NCI-H1105 treated with DMSO at 0.1 percent for 48 hours (cell line): ENCODE measurements at regions not wholly inside any gene's neighbourhood (a gene's known extent, or its start where the extent isn't known, plus 50 kb on each side); places are given as distances from the start of the nearest gene placed in this dataset.
A peak's percentile ranks its signal among the peaks of the same experiment; 100 is the strongest.

Experiments
- DNase-seq: peaks from one replicate; lab custom pipeline; 2025; lab: John Stamatoyannopoulos, UW

GRCh38 chr22:48642550-48642949 lies 1185.1 kb downstream of the BRD1 start:
- DNase-seq: no peak

- no peak for DNase-seq
Measured at GRCh38 chr22:48641906-48642475, 1185.7 kb downstream of the BRD1 start.

- DNase-seq: no peak
Measured at GRCh38 chr22:48640890-48641841, 1186.5 kb downstream of the BRD1 start.

GRCh38 chr22:48639896-48640748 lies 1187.6 kb downstream of the BRD1 start:
- DNase-seq: no peak

- DNase-seq: no peak
Measured at GRCh38 chr22:48639021-48639795, 1188.5 kb downstream of the BRD1 start.

- DNase-seq: no peak
Measured at GRCh38 chr22:48637231-48637630, 1190.4 kb downstream of the BRD1 start.

GRCh38 chr22:48636746-48637145 lies 1190.9 kb downstream of the BRD1 start:
- no peak for DNase-seq

- peak; percentile 11 for DNase-seq
Measured at GRCh38 chr22:48635816-48636215, 1191.9 kb downstream of the BRD1 start.

GRCh38 chr22:48635031-48635430 lies 1192.6 kb downstream of the BRD1 start:
- DNase-seq: no peak

GRCh38 chr22:48633996-48634836 lies 1193.5 kb downstream of the BRD1 start:
- no peak for DNase-seq

GRCh38 chr22:48632646-48633246 lies 1194.9 kb downstream of the BRD1 start:
- no peak for DNase-seq

- no peak for DNase-seq
Measured at GRCh38 chr22:48631288-48631863, 1196.3 kb downstream of the BRD1 start.

- DNase-seq: no peak
Measured at GRCh38 chr22:48630848-48631247, 1196.8 kb downstream of the BRD1 start.

- DNase-seq: no peak
Measured at GRCh38 chr22:48630433-48630754, 1197.3 kb downstream of the BRD1 start.

- DNase-seq: no peak
Measured at GRCh38 chr22:48629631-48630432, 1197.8 kb downstream of the BRD1 start.

GRCh38 chr22:48628891-48629543 lies 1198.7 kb downstream of the BRD1 start:
- DNase-seq: no peak

GRCh38 chr22:48627966-48628365 lies 1199.7 kb downstream of the BRD1 start:
- no peak for DNase-seq

- peak; percentile 26 for DNase-seq
Measured at GRCh38 chr22:48627203-48627602, 1200.5 kb downstream of the BRD1 start.

- no peak for DNase-seq
Measured at GRCh38 chr22:48624401-48624800, 1203.3 kb downstream of the BRD1 start.
